ENCODE measurements at regions not wholly inside any gene's neighbourhood (a gene's known extent, or its start where the extent isn't known, plus 50 kb on each side); places are given as distances from the start of the nearest gene placed in this dataset.
"Not testable (repeated sequence)": the region's sequence is repeated elsewhere in the genome, so short reads cannot be mapped to it uniquely, and the experiment has no call there.

DNA sequence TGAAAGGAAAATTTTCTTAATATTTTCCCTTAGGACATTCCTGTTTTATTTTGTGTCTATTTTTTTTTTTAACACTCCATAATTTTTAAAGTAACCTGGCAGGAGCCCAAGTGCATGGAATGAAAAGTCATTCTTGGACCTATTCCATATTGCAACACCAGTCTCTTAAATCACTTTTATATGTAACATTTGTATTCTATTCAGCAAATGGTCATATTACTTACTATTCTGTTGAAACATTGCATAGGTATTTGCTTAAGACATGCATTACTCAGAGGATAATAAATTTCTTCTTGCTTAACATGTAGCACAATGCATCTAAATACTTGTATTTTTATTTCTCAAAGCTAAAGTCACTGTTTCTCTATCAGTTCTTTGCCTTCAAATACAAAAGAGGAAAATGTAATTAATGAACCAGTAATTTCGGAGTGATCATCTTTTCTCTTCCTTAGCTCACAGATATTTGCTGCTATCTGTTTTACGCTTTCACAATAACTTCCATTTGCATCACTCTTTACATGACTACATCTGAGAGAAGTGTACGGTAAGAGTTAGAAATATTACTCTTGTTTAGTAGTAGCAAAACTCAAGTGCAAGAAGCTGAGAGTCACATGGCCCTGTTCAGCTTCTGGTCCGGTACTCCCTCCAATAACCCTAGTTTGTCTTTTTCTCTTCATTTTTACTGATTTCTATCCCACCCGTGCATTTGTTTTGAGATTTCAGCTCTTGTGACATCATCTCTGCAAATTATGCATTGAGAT lies 394.8 kb downstream of the USP25 start:
- DNase-seq = no peak

DNA sequence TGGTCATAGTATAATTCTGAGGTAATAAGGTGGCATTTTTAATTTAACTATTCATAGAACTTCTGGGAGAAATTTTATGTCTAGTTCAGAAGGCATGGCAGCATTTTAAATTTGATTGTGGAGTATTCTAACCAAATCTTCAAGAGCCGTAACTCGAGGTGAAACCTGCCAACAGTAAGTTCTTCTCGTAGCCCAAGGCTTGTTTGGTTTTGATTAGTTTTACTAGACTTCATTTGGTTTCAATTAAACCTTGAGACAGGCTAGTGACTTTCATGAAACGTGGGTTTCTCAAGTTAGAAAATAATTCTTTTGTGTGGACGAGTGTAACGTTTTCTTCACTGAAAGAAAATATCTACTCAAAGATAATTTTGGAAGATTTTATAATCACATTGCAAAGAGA lies 395.5 kb downstream of the USP25 start:
- DNase-seq = no peak

DNA sequence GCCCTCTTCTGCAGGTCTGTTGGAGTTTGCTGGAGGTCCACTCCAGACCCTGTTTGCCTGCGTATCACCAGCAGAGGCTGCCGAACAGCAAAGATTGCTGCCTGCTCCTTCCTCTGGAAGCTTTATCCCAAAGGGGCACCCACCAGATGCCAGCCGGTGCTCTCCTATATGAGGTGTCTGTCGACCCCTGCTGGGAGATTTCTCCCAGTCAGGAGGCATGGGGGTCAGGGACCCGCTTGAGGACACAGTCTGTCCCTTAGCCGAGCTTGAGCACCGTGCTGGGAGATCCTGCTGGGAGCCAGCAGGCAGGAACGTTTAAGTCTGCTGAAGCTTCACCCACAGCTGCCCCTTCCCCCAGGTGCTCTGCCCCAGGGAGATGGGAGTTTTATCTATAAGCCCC lies 402.7 kb downstream of the USP25 start:
- DNase-seq = not testable (repeated sequence)

DNA sequence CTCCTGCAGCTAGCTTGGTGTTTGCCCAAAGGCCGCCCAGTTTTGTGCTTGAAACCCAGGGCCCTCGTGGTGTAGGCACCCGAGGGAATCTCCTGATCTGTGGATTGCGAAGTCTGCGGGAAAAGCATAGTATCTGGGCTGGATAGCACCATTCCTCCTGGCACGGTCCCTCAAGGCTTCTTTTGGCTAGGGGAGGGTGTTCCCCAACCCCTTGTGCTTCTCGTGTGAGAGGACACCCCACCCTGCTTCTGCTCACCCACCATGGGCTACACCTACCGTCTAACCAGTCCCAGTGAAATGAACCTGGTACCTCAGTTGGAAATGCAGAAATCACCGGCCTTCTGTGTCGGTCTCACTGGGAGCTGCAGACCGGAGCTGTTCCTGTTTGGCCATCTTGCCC lies 403.5 kb downstream of the USP25 start:
- no peak for DNase-seq

DNA sequence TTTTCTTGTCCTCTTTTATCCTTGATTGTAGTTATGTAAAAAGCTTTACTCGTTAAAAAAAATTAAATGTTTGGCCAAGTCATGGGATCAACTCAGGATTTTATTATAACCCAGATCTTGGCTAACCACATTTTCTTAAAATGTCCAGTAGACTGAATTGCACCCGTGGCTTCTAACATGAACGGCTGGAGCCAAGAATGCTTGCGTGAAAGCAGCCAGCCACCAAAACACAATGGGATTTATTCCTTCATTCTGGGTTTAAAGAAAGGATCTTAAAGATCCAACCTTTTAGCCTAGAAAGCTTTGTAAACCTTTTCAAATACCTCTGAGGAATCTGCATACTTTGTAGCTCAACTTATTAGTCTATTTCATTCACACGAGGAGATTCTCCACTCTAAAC lies 404.4 kb downstream of the USP25 start:
- DNase-seq = no peak

DNA sequence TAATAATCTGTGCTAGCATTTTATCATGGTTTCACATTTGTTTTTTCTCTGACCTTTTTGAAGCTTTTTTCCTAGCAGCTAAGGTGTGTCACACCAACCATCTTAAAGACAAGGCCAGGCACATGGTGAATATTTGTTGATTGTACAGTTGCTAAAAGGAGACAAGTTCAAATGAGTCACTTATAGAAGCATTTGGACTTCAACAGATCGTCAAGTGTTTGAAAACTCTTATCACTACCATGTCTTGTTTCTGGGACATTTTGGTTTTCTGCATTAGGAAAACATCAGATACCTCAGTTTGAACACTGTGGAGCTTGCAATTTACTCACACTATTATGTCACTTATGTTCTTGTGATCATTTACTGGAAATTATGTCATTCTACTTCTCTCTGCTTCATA lies 407.3 kb downstream of the USP25 start:
- no peak for DNase-seq

DNA sequence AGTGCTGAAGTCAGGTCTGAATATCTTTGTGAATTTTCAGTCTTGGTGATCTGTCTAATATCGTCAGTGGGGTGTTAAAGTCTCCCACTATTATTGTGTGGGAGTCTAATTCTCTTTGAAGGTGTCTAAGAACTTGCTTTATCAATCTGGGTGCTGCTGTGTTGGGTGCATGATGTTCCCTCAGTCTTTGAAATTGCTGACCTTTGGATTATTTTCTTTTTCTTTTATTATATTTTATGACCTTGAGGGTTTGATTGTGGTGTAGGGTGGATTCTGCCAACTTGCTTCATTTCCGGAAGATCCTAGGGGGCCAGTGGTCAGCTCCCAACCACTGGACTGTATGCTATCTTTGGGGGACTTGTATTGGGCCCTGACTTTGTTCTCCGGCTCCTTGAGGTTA lies 415.3 kb downstream of the USP25 start:
- no peak for DNase-seq

DNA sequence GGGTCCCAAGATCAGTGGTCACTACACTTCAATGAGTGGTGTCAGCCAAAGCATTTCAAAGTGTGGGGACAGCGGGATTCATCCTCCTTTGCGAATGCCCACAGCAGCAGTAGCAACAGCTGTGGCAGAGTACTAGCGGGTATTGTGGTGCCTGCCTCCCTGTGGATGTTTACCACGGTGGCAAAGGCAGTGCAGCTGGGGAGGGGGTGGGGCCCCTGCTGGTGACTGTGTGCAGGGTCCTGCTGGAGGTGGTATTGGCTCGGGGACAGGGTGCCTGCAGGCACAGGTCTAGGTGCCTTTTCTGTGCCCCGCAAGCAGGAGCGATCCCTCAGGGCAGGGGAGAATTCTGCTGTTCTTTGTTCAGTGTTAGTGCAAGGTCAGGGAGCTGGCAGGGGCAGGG lies 415.7 kb downstream of the USP25 start:
- DNase-seq = no peak

DNA sequence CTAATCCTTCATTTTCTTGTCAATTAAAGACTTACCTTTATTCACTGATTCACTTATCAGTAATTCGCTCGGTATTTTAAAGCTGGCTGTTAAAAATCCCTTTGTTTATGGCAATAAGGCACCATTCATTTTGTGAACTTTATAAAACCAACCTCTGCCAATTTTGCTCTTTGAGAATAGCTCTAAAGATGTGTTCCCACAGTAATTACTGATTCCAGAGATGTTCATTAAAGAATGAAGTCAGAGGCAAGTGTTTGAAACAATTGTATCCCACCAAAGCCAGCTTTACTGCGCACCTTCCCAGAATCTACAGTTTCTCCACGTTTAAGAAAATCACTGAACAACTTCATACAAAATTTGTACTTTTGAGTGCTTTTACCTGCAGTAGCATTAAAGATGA lies 424.5 kb downstream of the USP25 start:
- no peak for DNase-seq

DNA sequence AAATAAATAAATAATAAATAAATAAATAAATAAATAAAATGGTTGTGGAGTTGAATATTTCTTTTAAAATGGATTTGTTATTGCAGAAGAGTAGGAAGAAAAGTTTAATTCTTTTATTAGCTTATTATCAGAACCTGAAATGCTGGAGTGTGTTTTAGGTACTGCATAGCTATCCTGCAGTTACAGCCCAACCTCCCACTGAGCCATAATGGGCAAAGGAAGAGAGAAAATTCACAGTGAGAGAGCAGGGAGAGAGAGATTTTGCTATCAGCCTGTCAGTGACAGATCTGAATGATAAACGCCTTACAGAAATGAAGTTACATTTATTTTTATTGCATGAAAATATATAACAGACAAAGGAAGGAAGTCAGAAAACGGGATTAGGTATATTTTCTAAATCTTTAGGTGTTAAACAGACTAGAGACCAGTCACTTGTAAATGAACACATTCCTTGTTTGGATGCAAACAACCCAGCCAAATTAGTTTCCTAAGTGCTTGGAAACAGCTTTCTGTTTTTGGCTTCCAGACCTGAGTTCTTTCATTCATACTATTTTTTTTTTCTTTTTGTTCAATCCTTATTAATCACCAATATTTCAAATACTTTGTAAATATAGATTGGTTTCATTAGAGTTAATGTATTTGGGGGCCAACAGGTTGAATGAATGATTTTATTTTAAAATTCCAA lies 425.3 kb downstream of the USP25 start:
- no peak for DNase-seq

DNA sequence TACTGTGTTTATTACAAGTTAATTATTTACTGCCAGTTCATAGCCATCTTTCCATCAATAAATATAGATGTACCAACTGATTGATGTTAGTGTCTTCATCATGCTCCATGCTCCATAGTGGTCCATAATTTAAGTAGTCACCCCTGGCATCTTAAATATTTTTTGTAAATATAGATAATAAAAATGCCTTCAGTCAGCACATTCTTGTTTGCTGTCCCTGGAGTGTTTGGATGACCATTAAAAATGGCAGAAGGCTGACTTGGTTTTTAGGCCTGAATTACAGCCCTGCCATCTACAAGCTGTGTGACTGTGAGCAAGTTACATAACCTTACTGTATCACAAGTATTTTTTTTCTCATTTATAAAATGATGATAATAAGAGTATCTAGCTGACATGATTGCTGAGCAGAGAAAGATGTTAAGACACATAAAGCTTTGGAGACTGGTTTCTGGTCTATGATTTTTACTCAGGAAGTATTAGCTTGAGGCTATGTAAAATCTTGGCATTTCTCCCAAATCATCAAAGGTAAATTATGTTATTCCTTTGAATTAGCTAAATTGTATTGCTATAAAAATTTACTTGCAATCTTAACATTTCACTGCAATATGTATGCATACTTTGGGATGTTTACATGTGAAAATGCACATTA lies 427.2 kb downstream of the USP25 start:
- DNase-seq = no peak

DNA sequence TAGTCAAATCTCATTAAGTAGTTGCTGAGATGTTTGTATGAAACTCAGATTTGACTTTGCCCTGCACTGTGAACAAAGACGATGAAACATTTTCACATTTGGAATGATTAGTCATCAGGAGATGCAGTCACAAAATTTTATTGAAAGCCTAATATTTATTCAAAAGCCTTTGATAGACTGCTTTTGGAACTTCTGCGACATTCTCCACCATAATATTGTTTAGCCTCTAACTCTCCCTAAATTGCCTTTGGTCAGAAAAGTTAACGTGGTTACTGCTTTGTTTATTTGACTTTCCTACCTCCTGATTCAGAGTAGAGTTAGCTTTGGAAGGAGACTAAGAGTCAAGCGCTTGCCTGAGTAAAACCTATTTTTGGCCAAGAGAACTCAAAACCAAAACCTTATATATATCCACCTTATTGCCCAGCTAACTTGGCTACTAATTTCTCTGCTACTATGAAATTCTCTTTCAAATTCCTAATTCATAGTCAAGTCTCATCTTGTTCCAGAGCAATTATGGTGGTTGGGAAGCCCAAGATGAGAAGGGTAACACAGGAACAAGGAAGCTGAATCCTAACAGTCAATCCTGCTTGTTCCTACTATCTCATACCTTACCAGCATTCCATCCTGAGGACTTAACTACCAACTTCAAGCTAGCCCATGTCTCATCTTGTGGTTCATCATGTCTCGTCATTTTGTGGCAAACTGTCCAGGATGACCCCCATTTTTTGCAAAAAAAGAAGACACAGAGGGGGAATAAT lies 429.6 kb downstream of the USP25 start:
- no peak for DNase-seq

DNA sequence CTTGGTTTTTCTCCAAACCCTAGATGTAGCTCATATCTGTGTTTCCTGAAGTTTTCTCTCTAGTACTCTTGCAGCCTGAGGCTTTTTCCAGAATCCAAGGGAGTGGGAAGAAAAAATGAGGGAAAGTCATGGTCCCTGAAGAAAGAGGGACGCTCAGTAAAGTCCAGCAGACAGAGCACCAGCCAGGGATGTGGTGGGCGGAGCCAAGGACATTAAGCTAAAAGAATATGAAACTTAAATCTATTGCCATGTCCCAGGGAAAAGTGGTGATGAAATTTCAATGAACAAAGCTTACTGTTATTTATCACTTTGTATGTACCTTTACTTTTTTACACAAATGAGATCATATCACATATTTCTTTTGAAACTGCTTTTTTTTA lies 430.2 kb downstream of the USP25 start:
- no peak for DNase-seq

DNA sequence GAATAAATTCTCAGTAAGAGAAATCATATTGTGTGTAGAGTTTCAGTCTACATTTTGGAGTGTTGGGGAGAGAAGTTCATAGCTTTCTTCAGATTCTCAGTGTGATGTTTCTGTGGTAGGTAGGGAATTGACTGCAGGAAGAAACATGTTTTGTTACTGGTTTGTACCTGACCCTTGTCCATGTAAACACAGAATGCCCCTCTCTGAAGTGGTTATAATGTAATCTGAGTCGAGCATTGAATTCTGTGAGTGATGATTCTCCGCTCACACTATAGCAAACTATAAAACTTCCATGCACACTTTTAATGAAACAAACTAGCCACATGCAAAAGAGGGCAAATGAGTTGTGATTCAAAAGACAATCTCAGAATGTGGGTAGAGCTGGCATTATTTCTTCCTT lies 433.2 kb downstream of the USP25 start:
- DNase-seq = no peak

DNA sequence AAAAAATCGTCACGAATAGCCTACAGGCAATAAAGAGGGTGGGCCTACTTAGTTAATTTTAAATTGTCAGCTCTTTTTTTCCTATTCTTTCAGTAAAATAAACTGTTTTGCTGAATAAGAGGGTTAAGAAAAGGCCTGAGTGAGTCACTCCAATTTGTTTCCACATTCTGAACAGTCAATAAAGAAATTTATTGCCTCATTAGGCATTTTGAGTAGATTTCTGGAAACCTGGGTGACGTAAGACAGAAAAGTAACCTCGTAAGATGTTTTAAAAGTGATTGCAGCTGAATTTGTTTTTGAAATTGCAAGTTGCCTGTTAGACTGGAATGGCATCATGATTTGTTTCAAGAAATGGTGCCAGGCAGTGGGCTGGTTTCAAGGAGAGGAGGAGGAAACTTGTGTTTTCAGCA lies 439.3 kb downstream of the USP25 start:
- DNase-seq = no peak

DNA sequence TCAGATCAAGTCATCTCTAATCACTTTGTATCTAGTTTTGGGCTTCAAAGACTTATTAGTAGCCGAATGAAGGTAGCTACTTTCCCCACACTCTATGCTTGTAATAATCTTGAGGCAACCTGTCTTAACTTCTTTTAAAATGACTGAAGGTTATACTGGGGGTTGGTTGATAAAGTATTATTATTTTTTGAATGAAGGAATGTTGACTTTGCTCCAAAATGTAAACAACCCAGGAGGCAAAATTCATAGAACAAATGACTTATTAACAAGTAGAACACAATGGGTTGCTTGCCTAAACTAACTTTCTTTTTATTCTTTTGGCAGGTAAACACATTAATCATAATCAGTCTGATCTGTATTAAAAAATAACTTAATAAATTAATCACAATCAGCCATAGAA lies 440.0 kb downstream of the USP25 start:
- DNase-seq = no peak

DNA sequence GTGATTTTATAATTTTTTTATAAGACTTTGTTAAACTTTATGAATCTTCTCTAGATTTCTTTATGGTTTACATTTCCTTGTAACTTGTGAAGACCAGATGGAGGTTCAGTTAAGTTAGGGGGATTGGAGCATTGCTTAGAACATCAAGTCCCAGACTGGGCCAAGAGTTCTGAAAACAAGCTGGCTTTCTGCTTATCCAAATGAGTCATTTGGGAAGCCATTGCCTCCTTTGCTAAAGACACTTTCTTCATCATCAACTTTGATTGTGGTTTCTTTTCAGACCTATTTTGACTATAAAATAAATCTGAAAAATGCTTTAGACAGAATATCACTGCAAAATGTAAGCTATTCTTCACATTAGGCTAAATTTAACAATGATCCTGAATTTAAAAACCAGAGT lies 446.8 kb downstream of the USP25 start:
- DNase-seq = no peak

DNA sequence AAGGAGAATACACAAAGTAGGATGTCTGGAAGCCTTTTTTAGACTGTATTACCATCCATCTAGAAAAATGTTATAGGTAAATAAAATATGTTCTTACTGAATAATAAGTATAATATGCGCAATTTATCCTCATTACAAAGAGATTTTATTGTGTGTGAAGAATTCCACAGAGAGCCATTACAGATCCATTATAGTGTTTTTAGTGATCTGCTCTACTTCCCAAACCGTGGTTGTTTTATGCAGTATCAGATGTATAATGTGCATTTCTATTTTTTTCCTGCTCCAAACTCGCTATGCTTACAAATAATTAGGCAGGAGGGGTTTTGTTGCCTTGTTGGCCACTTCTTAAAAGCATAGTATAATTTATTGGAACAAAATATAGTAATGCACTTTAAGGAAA lies 447.8 kb downstream of the USP25 start:
- DNase-seq = no peak

DNA sequence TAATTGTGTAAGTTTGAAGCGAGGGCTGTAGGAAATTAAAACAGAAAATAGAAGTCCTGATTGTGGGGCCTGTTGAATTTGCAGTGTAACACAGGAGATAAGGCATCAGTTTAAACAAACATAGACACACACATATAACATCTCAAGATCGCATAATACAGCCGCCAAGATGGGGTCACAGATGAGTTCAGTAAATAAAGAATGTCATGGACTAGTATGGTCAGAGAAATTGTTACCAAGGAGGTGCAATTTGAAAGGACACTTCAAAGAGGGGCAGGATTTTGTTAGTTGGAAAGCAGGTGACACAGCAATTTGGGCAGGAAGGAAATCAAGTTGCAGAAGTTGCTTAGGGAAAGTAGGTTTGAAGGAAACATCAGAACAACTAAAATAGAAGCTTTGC lies 450.0 kb downstream of the USP25 start:
- no peak for DNase-seq

DNA sequence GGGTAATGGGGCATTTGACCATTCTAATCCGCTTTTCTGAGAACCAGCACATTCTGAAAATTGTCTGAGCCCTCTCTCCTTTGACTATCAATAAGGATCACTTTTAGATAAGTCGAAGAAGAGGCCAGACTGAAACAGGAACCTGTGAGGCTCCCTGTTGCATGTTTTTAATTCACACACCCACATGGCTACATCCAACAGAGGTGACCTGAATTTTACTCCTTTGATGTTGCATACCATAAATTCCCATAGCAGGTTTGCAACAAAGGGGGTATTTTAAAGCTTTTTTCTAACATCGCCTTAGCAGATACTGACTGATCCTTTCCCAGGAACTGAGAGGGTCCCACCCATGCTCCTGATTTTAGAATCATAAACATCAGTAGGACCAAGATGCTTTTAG lies 450.8 kb downstream of the USP25 start:
- no peak for DNase-seq

DNA sequence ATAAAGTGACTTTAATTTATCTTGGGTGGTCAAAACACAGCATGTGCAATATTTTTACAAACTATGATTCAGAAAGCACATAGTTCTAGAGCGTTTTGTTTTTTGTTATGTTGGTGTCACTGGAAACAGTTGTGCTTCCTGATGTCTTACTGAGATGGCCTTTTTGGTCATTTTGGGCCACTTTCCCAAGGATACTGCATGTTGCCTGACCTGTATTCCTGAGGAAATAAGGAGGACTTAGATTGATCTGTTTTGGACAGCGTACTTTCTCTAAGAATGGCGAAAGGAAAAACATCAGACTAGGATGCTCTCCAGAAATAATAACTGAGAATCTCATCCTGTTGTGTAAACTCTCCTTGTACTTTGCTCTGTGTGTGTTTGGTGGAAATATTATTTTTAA lies 451.2 kb downstream of the USP25 start:
- DNase-seq = no peak

DNA sequence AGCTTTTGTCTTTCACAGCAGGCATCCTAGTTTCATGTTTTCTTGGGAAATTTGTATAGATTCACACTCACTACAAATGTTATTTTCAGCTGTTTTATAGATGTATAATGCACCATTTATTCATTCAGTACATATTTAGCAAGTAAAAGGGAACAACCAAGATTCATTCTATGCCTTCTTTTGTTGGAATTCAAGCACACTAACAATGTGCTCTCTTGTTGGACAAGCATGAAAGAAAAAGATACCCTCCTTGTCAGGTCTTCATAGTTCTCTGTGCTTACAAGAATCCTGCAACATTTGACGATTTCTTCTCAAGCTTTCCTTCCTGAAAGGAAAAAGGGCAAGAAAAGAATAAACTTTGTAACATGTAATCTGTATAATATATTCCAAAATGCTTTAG lies 456.0 kb downstream of the USP25 start:
- DNase-seq = no peak

DNA sequence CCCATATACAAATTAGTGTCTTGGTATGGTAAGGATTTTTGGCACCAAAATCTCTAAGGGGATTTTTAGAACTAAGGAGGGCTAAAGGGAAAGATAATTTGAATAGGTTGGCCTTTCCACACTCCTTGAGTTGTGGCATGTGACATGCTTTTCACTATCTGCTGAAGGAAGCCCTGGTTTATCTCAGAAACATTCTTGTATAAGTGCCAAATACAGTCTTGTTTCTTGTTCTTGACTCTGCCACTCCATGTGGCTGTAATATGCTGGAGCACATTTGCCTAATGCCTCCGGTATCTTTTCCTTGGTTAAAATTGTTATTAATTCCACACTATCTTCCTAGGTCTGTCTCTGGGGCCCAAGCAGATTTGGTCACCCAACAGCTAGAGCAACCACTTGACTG lies 457.0 kb downstream of the USP25 start:
- DNase-seq = no peak
